OCI-LY7 (cell line): ENCODE measurements at regions not wholly inside any gene's neighbourhood (a gene's known extent, or its start where the extent isn't known, plus 50 kb on each side); places are given as distances from the start of the nearest gene placed in this dataset.

Source experiments
- BruUV-seq: library from RNA; stranded (reverse); fragments of 400-500 nt; replicated peaks from 2 replicates; lab custom pipeline; 2021; lab: Mats Ljungman, UMichigan
- CTCF ChIA-PET: fragments of 300-600 bp; sonication (Branson Sonifier 250); formaldehyde crosslinking; loops from one replicate; lab custom pipeline; 2022; ENCODE audit warnings: antibody characterized with exemption; ENCODE audit not compliant: unreplicated experiment; lab: Charles Lee
- POLR2A ChIA-PET: fragments of 300-600 bp; sonication (Branson Sonifier 250); formaldehyde crosslinking; loops from one replicate; lab custom pipeline; 2022; ENCODE audit warnings: antibody characterized with exemption; lab: Charles Lee
- DNase-seq: peaks from one replicate; pipeline ENCODE4 v3.0.0-alpha.2; 2015; ENCODE audit warnings: low spot score
- H2AFZ ChIP-seq: fragments of 200-600 bp; sonication (generic), shearing (Covaris generic); 2 replicates; pipeline ENCODE4 v1.6.1; 2014; ENCODE audit warnings: mild to moderate bottlenecking, antibody characterized with exemption, low read length, moderate library complexity
- H3K27ac ChIP-seq: fragments of 200-600 bp; sonication (generic); 2 replicates; pipeline ENCODE4 v1.5.1; 2014; ENCODE audit warnings: mixed run types, low read depth, mild to moderate bottlenecking, moderate library complexity, low read length, inconsistent platforms; ENCODE audit not compliant: poor library complexity, severe bottlenecking
- H3K36me3 ChIP-seq: fragments of 200-600 bp; sonication (generic); 2 replicates; pipeline ENCODE4 v1.6.1; 2014; ENCODE audit warnings: mild to moderate bottlenecking, antibody characterized with exemption, low read length, moderate library complexity, mixed read lengths; ENCODE audit not compliant: insufficient read depth
- H3K4me1 ChIP-seq: fragments of 200-600 bp; sonication (generic); 2 replicates; pipeline ENCODE4 v1.5.1; 2014; ENCODE audit warnings: mild to moderate bottlenecking, low read length; ENCODE audit not compliant: insufficient read depth, poor library complexity, severe bottlenecking
- H3K4me2 ChIP-seq: fragments of 200-600 bp; sonication (generic); 2 replicates; pipeline ENCODE4 v1.6.1; 2014; ENCODE audit warnings: mild to moderate bottlenecking, low read length
- H3K4me3 ChIP-seq: fragments of 200-600 bp; sonication (generic); 2 replicates; pipeline ENCODE4 v1.5.1; 2014; ENCODE audit warnings: mild to moderate bottlenecking, low read depth, low read length; ENCODE audit not compliant: poor library complexity, severe bottlenecking
- H3K79me2 ChIP-seq: fragments of 200-600 bp; sonication (generic); 2 replicates; pipeline ENCODE4 v1.6.1; 2016; ENCODE audit warnings: low read depth, mild to moderate bottlenecking, low read length, moderate library complexity, mixed read lengths; ENCODE audit not compliant: insufficient read depth
- H3K9me2 ChIP-seq: fragments of 200-600 bp; sonication (generic); 2 replicates; pipeline ENCODE4 v1.6.1; 2016; ENCODE audit warnings: mild to moderate bottlenecking, low read length, mixed read lengths; ENCODE audit not compliant: insufficient read depth
- H3K9me3 ChIP-seq: fragments of 200-600 bp; sonication (generic); 2 replicates; pipeline ENCODE4 v1.6.1; 2014; ENCODE audit warnings: mild to moderate bottlenecking, mixed run types, low read length, mixed read lengths
- H4K20me1 ChIP-seq: fragments of 200-600 bp; sonication (generic); 2 replicates; pipeline ENCODE4 v1.6.1; 2014; ENCODE audit warnings: mild to moderate bottlenecking, antibody characterized with exemption, low read length, moderate library complexity, mixed read lengths; ENCODE audit not compliant: insufficient read depth
- CTCF ChIP-seq: fragments of 200-600 bp; sonication (generic); conservative IDR thresholded peaks from 2 replicates; pipeline ENCODE4 v1.5.1; 2014; ENCODE audit warnings: mild to moderate bottlenecking, antibody characterized with exemption, low read length, moderate library complexity, mixed read lengths
- EZH2phosphoT487 ChIP-seq: fragments of 200-600 bp; sonication (generic); IDR thresholded peaks from 2 replicates; pipeline ENCODE4 v1.6.1; 2018; ENCODE audit warnings: low read depth, borderline replicate concordance, mild to moderate bottlenecking, mixed run types, antibody characterized with exemption, low read length, moderate library complexity, mixed read lengths
- intact Hi-C: fragments of 100-400 bp; cut with micrococcal nuclease; formaldehyde crosslinking; loops from one replicate; pipeline ENCODE4 v1.10.0; 2022; ENCODE audit not compliant: unreplicated experiment

DNA sequence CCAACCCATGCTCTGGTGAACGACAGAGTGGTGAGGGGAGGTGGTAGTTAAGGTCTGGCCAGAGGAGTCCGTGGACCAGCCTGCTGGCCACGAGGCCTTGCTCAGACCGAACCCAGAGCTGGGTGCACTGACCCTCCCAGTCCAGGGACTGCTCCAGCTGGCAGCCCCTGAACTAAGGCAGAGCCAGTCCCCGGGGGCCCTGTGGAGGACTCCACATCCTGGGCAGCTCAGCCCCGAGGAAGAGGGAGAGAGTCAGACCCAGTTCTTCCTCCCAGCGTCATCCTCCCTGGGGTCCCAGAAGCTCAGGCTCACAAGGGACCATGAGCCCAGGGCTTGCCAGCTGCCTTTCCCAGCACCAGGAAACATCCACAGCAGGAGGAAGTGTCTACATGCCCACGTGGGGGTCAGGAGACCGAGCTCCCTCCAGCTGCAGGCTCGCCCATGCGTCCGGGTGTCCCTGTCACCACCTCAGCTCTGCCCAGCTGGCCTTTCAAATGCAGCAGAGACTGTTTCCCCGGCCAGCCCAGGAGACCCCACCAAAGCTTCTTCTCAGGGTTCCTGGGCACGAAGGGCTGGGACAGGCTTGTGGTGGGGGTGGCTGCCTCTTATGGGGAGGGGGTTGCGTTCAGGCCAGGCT, 194.4 kb downstream of the KIF26A start:
- POLR2A ChIA-PET = no interaction called here
- BruUV-seq = no TSS peak
- H3K79me2 ChIP-seq = no peaks in the 10 kb centered on the region
- H3K4me3 ChIP-seq = no peak overlapping the region
- CTCF ChIA-PET = no interaction called here
- no peak for DNase-seq
- no peaks in the 10 kb centered on the region for H3K36me3 ChIP-seq
- H2AFZ ChIP-seq = no peak overlapping the region
- no peaks in the 10 kb centered on the region for H3K9me2 ChIP-seq
- H3K4me1 ChIP-seq = no peaks in the 10 kb centered on the region
- intact Hi-C loops = no loop called here
- no peak for TF ChIP-seq EZH2phosphoT487
- TF ChIP-seq CTCF = no peak
- H4K20me1 ChIP-seq = no peaks in the 10 kb centered on the region
- H3K27ac ChIP-seq = no peak overlapping the region
- peaks cover 11% of the 10 kb centered on the region; the same call in 1 of the 2 replicates for H3K9me3 ChIP-seq
- no peak overlapping the region for H3K4me2 ChIP-seq

DNA sequence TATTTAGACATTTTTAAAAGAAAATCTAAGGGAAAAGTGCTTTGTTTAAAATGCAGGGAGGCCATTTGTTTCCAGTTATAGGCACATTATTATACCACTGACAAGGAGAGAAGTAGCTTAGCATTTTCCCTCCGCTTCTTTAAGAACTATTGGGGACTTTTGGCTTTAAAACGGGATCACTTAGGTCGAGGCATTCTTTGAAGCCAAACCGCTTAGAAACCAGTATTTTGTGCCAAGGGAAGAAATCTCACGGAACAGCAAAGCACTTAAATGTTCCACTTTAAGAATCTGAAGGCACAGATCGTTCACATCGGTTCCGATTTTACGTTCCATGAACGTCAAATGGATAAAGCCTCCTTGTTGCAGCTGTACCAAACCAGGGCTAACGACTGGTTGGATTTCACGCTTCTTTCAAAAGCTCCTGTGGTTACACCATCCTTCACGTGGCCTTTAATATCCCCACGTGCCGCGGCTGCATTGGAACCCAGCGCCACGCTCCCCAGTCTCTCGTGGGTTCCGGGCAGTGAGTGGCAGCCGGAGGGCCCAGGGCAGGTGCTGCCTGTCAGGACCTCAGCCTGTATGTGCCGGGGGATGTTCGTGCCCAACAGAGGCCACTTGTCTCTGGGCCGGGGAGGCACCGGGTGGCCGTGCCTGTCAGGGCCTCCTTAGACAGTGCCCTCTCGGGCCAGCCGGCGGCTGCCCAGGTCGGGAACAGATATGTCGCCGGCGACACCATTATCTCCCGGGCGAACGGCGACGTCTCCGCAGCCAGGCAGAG, 195.4 kb downstream of the KIF26A start:
- POLR2A ChIA-PET = no interaction called here

More for the DNA sequence above, 195.4 kb downstream of the KIF26A start:
- Histone ChIP-seq H3K4me3 (no peak overlapping the region), H3K27ac (no peak overlapping the region), H3K4me2 (no peak overlapping the region), H3K9me3 (peaks cover 11% of the 10 kb centered on the region; the same call in 1 of the 2 replicates), H3K4me1 (no peaks in the 10 kb centered on the region), H4K20me1 (no peaks in the 10 kb centered on the region), H3K36me3 (no peaks in the 10 kb centered on the region), H3K9me2 (no peaks in the 10 kb centered on the region), H2AFZ (no peak overlapping the region), H3K79me2 (no peaks in the 10 kb centered on the region)
- TF ChIP-seq EZH2phosphoT487 (no peak), CTCF (no peak)
- BruUV-seq = no TSS peak
- CTCF ChIA-PET = no interaction called here
- no peak for DNase-seq
- intact Hi-C loops = no loop called here
